LNCaP clone FGC (cell line): ENCODE measurements at regions not wholly inside any gene's neighbourhood (a gene's known extent, or its start where the extent isn't known, plus 50 kb on each side); places are given as distances from the start of the nearest gene placed in this dataset.
"Not testable (repeated sequence)": the region's sequence is repeated elsewhere in the genome, so short reads cannot be mapped to it uniquely, and the experiment has no call there.

Experiments used
- DNase-seq: peaks from one replicate; pipeline ENCODE4 v3.0.0-alpha.2; 2011; ENCODE audit warnings: low read depth
- H3K4me3 ChIP-seq: 2 replicates; pipeline ENCODE4 v1.5.1; 2011; ENCODE audit warnings: mild to moderate bottlenecking, low read depth, low read length, control low read depth
- CTCF ChIP-seq: IDR thresholded peaks from 2 replicates; pipeline ENCODE4 v1.5.1; 2012; ENCODE audit warnings: mild to moderate bottlenecking; ENCODE audit not compliant: control insufficient read depth, insufficient read depth; ENCODE audit errors: extremely low read depth

- no peak for TF ChIP-seq CTCF
- DNase-seq: no peak
- no peak overlapping the region for H3K4me3 ChIP-seq
These were observed 215.5 kb downstream of the LNPK start for GRCh38 chr2:175786471-175787124.

GRCh38 chr2:175777337-175777736 lies 224.7 kb downstream of the LNPK start:
- H3K4me3 ChIP-seq, DNase-seq: not testable (repeated sequence)

GRCh38 chr2:175769200-175769599 lies 232.9 kb downstream of the LNPK start:
- DNase-seq: no peak
- no peak overlapping the region for H3K4me3 ChIP-seq
- no peak for TF ChIP-seq CTCF

GRCh38 chr2:175766880-175767279 lies 235.2 kb downstream of the LNPK start:
- no peak for DNase-seq
- no peak for TF ChIP-seq CTCF
- no peak overlapping the region for H3K4me3 ChIP-seq

- H3K4me3 ChIP-seq: no peak overlapping the region
- no peak for TF ChIP-seq CTCF
- DNase-seq: no peak
These were observed 246.2 kb downstream of the LNPK start for GRCh38 chr2:175755656-175756386.

GRCh38 chr2:175755169-175755568 lies 246.9 kb downstream of the LNPK start:
- TF ChIP-seq CTCF: no peak
- H3K4me3 ChIP-seq: no peak overlapping the region

GRCh38 chr2:175750195-175750594 lies 251.9 kb downstream of the LNPK start:
- H3K4me3 ChIP-seq: no peak overlapping the region
- TF ChIP-seq CTCF: no peak
- DNase-seq: no peak

More at GRCh38 chr2:175755169-175755568, 246.9 kb downstream of the LNPK start:
- DNase-seq: no peak
